AML-193 (cell line): ENCODE measurements at regions not wholly inside any gene's neighbourhood (a gene's known extent, or its start where the extent isn't known, plus 50 kb on each side); places are given as distances from the start of the nearest gene placed in this dataset.

ENCODE experiments used
- DNase-seq, 2 experiments: peaks; one replicate each; lab custom pipeline; 2025; lab: John Stamatoyannopoulos, UW

- no peak for DNase-seq
These were observed 415.3 kb upstream of the C16orf82 start for GRCh38 chr16:26651464-26651863.

GRCh38 chr16:26651884-26652283, 414.8 kb upstream of the C16orf82 start:
- DNase-seq = no peak

DNA sequence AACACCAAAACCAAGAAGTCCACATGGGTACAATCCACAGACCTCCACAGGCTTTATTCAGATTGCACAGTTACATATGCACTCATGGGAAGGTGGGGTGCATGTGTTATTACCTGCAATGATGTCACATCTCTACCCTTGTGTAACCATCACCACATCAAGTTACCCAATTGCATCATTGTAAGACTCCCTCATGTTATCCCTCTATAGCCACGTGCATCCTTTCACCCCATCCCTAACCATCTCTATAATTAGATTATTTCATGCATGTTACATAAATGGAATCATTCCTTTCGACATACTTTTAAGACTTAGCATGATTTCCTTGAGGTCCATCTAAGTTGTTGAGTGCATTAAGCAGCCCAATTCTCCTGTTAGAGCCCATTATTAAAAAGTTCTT, 408.2 kb upstream of the C16orf82 start:
- no peak for DNase-seq

GRCh38 chr16:26658915-26659314, 407.8 kb upstream of the C16orf82 start:
- DNase-seq = no peak

DNA sequence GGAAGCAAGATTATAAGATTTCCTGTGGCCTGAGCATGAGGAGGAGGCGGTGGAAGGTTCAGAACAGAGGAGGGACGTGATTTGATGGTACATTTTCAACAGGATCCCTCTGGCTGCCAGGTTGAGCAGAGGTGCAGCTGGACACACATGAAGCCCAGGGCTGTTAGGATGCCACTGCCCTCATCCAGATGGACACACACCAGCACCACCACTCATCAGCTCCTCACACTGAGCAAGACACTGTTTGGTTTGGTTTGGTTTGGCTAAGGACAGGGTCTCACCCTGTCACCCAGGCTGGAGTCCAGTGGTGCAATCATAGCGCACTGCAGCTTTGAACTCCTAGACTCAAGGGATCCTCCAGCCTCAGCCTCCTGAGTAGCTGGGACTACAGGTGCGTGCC, 402.6 kb upstream of the C16orf82 start:
- DNase-seq = no peak

- DNase-seq = no peak
These were observed 401.4 kb upstream of the C16orf82 start for GRCh38 chr16:26665166-26665939.

- no peak for DNase-seq
These were observed 400.2 kb upstream of the C16orf82 start for GRCh38 chr16:26666486-26666885.

GRCh38 chr16:26667307-26667706, 399.4 kb upstream of the C16orf82 start:
- DNase-seq = no peak

- no peak for DNase-seq
These were observed 398.7 kb upstream of the C16orf82 start for GRCh38 chr16:26668026-26668425.

DNA sequence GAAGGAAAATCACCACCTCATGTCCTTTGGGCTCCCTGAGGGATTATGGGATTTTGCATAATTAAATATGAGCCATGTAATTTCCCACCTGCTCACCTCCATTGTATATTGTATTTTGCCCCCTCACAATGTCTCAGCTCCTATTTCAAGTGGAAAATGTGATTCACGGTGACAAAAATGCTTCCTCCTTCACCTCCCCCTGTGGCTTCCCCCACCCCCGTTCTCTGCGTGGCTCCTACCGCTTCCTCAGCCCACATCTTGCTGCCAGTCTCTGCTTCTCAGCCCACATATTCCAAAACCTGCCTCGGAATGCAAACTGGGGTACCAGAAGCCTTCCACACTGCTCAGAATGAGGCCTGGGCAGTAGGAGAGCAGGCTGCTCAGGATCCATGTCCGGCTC, 394.5 kb upstream of the C16orf82 start:
- DNase-seq = no peak

DNA sequence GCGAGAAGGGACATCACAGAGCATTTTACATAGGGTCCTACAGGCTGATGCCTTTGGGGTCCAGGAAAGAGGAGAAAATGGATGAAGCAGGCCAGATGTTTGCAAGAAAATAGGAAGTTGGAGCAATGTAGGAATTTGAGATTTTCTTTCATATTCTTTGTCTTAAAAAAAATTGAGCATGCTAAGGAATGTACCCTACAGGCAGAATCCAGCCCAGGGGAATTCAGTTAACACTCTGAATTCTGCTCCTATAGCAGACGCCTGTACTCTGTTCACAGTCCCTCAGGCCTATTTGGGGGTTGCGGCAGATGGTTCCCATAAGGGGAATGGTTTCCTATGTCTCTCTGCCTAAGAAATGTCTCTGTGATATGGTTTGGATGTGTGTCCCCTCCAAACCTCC, 393.7 kb upstream of the C16orf82 start:
- no peak for DNase-seq

DNA sequence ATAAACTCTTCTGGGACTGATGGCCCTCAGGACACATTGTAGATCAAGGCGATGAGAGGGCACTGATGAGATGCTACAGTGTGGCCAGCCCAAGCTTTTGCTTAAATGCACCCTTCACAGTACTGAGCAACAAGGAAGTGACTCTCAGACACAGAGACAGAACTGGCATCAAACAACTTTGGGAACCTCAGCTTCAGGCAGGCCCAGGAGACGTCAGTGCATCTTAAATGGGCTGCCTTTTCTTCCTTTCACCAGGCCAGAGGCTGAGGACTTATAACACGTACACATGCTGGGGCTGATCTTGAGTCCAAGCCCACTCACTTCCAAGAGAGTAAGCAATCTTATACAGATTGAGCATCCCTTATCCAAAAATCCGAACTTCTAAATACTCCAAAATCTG, 386.1 kb upstream of the C16orf82 start:
- DNase-seq = no peak

GRCh38 chr16:26688105-26688504, 378.6 kb upstream of the C16orf82 start:
- DNase-seq = no peak

DNA sequence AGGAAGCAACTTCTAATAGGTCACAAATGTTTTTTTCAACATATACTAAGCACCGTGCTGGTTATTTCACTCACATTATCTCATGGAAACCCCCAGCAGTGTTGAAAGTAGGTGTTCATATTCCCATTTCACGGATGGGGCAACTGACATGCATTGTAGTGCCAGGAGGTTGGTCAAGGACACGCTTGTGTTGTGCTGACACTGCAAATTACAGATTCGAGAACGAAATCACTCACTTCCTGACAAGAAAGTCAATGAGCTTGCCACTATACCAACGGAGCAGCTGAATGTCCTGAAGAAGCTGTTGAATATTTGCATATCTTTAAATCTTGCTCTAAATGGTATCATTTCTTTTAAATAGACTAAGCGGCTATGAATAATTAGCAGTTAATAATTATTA, 378.0 kb upstream of the C16orf82 start:
- no peak for DNase-seq

DNA sequence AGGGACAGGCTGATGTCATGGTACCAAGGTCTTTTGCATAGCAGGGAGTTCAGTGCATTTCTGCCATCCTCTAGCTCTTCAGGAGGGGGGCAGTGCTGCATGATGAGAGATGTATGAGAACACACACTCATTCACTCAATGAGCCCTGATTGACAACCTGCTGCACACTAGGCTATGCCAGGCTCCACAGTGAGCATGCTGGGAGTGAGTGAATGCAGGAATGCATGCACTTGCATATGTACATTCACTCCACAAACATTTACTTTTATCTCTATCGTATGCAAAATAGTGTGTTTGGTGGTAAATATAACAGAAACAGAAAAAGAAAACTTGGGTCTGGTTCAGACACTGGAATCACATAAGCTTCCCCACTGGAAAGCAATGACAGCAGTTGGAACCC, 374.1 kb upstream of the C16orf82 start:
- no peak for DNase-seq

DNA sequence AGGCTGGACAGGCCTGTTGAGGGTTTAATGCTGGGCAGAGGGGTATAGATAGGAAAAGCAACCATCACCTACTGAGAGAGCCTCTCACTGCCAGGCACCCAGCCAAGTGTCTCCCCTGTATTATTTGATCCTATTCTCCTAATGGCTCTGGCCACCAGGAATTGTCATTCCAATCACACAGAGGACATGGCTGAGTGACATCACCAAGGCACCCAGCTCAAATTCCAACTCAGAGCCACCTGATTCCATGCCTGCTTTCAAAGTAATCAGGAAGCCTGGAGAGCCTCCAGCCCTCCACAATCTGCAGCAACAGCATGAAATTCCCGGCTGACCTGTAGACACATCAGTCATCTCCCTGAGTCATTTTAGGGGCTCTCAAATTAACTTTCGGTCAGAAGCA, 368.9 kb upstream of the C16orf82 start:
- DNase-seq = no peak

DNA sequence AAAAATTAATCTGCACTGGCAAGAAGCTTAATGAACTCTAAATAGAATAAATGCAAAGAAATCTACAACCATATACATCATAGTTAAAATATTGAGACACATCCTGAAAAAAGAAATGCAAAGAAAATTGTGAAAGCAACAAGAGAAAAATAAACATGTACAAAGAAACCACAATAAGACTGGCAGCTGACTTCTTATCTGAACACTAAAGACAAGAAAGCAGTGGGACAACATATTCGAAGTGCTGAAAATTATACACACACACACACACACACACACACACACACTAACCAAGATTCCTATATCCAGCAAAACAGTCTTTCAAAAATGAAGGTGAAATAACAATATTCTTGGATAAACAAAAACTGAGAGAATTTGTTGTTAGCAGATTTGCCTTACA, 366.5 kb upstream of the C16orf82 start:
- no peak for DNase-seq

- DNase-seq = no peak
These were observed 365.4 kb upstream of the C16orf82 start for GRCh38 chr16:26701243-26701886.

DNA sequence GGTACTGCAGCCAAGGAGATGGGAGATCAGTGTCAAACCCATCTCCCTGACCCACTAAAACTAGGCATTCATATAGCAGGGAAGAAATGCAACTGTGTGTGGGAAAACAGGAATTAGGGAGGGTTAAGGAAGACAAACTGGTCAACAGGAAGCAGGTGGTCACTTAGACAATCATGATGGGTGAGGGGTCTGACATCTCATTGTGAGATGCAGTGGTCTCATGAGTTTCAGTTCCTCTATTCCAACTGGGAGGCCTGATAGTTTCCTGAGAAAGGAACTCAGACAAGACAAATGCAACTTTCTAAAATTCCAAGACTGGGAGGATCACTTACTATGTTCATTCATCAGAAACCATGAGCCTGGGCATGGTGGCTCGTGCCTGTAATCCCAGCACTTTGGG, 361.4 kb upstream of the C16orf82 start:
- no peak for DNase-seq

- DNase-seq = no peak
These were observed 358.3 kb upstream of the C16orf82 start for GRCh38 chr16:26708428-26708827.

DNA sequence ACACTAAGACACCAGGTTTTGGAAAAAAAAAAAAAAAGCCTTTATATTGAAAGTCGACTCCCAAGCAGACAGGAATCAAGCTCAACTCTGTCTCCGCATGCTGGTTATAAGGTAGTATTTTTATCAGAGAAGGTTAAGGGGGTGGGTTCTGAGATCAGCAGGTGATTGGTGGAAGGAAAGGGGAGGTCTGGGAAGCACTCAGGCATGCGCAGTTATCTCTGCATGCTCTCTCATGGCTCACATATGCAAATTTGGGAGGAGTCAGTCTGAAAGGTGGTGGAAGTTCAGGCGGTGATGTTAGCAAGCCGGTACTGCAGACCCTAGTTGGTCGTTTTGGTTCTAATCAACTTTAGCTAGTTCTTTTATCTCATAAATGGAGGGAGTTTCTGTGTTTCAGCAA, 357.6 kb upstream of the C16orf82 start:
- DNase-seq = no peak

- DNase-seq = no peak
These were observed 357.0 kb upstream of the C16orf82 start for GRCh38 chr16:26709754-26710153.

DNA sequence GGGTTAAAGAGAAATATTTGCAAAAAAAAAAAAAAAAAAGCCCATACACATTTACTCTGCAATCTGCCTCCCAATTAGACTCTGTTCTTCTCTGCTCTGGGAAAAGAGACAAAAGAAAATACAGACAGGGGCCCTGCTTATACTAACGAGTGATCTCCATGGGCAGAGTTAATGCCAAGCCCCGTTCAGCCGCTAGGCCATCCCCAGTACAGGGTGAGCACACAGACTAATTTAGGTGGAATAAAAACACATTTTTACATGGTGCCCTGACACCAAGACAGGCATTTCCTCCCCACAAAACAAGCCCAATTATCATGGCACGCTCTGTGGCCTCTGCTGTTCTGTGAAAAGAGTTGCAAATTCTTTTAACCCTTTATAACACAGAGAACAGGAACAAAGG, 356.3 kb upstream of the C16orf82 start:
- no peak for DNase-seq

GRCh38 chr16:26712876-26713275, 353.9 kb upstream of the C16orf82 start:
- no peak for DNase-seq
